IMR-90 (cell line): ENCODE measurements at regions not wholly inside any gene's neighbourhood (a gene's known extent, or its start where the extent isn't known, plus 50 kb on each side); places are given as distances from the start of the nearest gene placed in this dataset.

Experiments used
- ATAC-seq: fragments of 200-7000 bp; cut with Tn5 transposase; 2 replicates; pipeline ENCODE4 v1.9.1; 2020; ENCODE audit warnings: low read depth, mild to moderate bottlenecking, moderate library complexity
- BruUV-seq: library from RNA; stranded (reverse); fragments of 400-500 nt; replicated peaks from 2 replicates; lab custom pipeline; 2021; lab: Mats Ljungman, UMichigan
- CTCF ChIA-PET: fragments of 300-600 bp; formaldehyde crosslinking; extraction: SDS; loops from one replicate; lab custom pipeline; 2021; ENCODE audit warnings: antibody characterized with exemption; lab: Yijun Ruan, JAX
- POLR2A ChIA-PET: fragments of 300-600 bp; sonication (Branson Sonifier 250); formaldehyde crosslinking; loops from one replicate; lab custom pipeline; 2022; ENCODE audit warnings: antibody characterized with exemption; ENCODE audit not compliant: unreplicated experiment; lab: Charles Lee
- DNase-seq: peaks from one replicate; pipeline ENCODE4 v3.0.0; 2013
- H2AFZ ChIP-seq: replicated peaks from 2 replicates; pipeline ENCODE3; 2013; ENCODE audit warnings: low read length, mild to moderate bottlenecking; ENCODE audit not compliant: poor library complexity
- H2AK5ac ChIP-seq: 2 replicates; pipeline ENCODE4 v1.6.1; 2013; ENCODE audit warnings: low read depth, low read length, inconsistent platforms
- H2AK9ac ChIP-seq: replicated peaks from 2 replicates; pipeline ENCODE3; 2013; ENCODE audit warnings: mild to moderate bottlenecking, low read depth, low read length, moderate library complexity; ENCODE audit not compliant: poor library complexity
- H2BK120ac ChIP-seq: 2 replicates; pipeline ENCODE4 v1.6.1; 2013; ENCODE audit warnings: low read depth, low read length, inconsistent platforms
- H2BK15ac ChIP-seq: 3 replicates; pipeline ENCODE4 v1.6.1; 2013; ENCODE audit warnings: low read depth, low read length, inconsistent platforms
- H2BK20ac ChIP-seq: 2 replicates; pipeline ENCODE4 v1.6.1; 2013; ENCODE audit warnings: low read depth, mild to moderate bottlenecking, inconsistent platforms, low read length, moderate library complexity
- H2BK5ac ChIP-seq: 2 replicates; pipeline ENCODE4 v1.6.1; 2013; ENCODE audit warnings: mild to moderate bottlenecking, low read depth, low read length, inconsistent platforms; ENCODE audit not compliant: poor library complexity, severe bottlenecking
- H3K14ac ChIP-seq: replicated peaks from 2 replicates; pipeline ENCODE4 v1.6.1; 2013; ENCODE audit warnings: low read depth, low read length, inconsistent platforms
- H3K18ac ChIP-seq: 2 replicates; pipeline ENCODE4 v1.6.1; 2013; ENCODE audit warnings: low read depth, low read length, control low read depth
- H3K23ac ChIP-seq: 2 replicates; pipeline ENCODE4 v1.6.1; 2013; ENCODE audit warnings: low read depth, low read length, inconsistent platforms
- H3K27ac ChIP-seq: 2 replicates; pipeline ENCODE4 v1.5.1; 2013; ENCODE audit warnings: mild to moderate bottlenecking, control low read depth, low read length; ENCODE audit not compliant: insufficient read depth
- H3K27me3 ChIP-seq: 2 replicates; pipeline ENCODE4 v1.6.1; 2013; ENCODE audit warnings: low read length; ENCODE audit not compliant: control insufficient read depth, insufficient read depth
- H3K36me3 ChIP-seq: 2 replicates; pipeline ENCODE4 v1.6.1; 2013; ENCODE audit warnings: low read length, mixed read lengths; ENCODE audit not compliant: control insufficient read depth, insufficient read depth
- H3K4ac ChIP-seq: 2 replicates; pipeline ENCODE4 v1.6.1; 2013; ENCODE audit warnings: low read depth, low read length, inconsistent platforms
- H3K4me1 ChIP-seq: 2 replicates; pipeline ENCODE4 v1.6.1; 2013; ENCODE audit warnings: low read length, mixed read lengths; ENCODE audit not compliant: control insufficient read depth, insufficient read depth
- H3K4me2 ChIP-seq: 2 replicates; pipeline ENCODE4 v1.6.1; 2013; ENCODE audit warnings: low read depth, mild to moderate bottlenecking, control low read depth, low read length, moderate library complexity
- H3K4me3 ChIP-seq: 2 replicates; pipeline ENCODE4 v1.5.1; 2013; ENCODE audit warnings: low read depth, mild to moderate bottlenecking, control low read depth, low read length, moderate library complexity; ENCODE audit not compliant: insufficient read depth
- H3K56ac ChIP-seq: 2 replicates; pipeline ENCODE4 v1.6.1; 2013; ENCODE audit warnings: low read length, inconsistent platforms; ENCODE audit not compliant: insufficient read depth; ENCODE audit errors: extremely low read depth
- H3K79me1 ChIP-seq, 2 experiments: 2 replicates each; pipeline ENCODE4 v1.6.1; 2013; ENCODE audit warnings: low read length in 2 of 2, inconsistent platforms in 1 of 2, low read depth in 1 of 2
- H3K9ac ChIP-seq: 2 replicates; pipeline ENCODE4 v1.6.1; 2013; ENCODE audit warnings: low read depth, low read length, control low read depth
- H3K9me1 ChIP-seq: 2 replicates; pipeline ENCODE4 v1.6.1; 2013; ENCODE audit warnings: low read length, inconsistent platforms; ENCODE audit not compliant: insufficient read depth
- H3K9me3 ChIP-seq: 2 replicates; pipeline ENCODE4 v1.6.1; 2013; ENCODE audit warnings: low read length; ENCODE audit not compliant: control insufficient read depth, insufficient read depth
- H4K20me1 ChIP-seq: 2 replicates; pipeline ENCODE4 v1.6.1; 2013; ENCODE audit warnings: low read length, inconsistent platforms; ENCODE audit not compliant: insufficient read depth
- H4K5ac ChIP-seq: 2 replicates; pipeline ENCODE4 v1.6.1; 2013; ENCODE audit warnings: mild to moderate bottlenecking, low read depth, low read length, control low read depth
- H4K8ac ChIP-seq, 2 experiments: 2 replicates each; pipeline ENCODE4 v1.6.1; 2013; ENCODE audit warnings: low read depth in 2 of 2, low read length in 2 of 2, control low read depth in 1 of 2, inconsistent platforms in 1 of 2
- H4K91ac ChIP-seq: 2 replicates; pipeline ENCODE4 v1.6.1; 2013; ENCODE audit warnings: low read depth, low read length, inconsistent platforms; ENCODE audit not compliant: insufficient read depth
- CHD1 ChIP-seq: IDR thresholded peaks from 2 replicates; pipeline ENCODE4 v1.6.1; 2012; ENCODE audit warnings: low read depth, low read length, improper control_type of control experiment
- POLR2A ChIP-seq: IDR thresholded peaks from 2 replicates; pipeline ENCODE4 v1.6.1; 2012; ENCODE audit warnings: mild to moderate bottlenecking, low read depth, low read length
- RCOR1 ChIP-seq: IDR thresholded peaks from 2 replicates; pipeline ENCODE4 v1.6.1; 2012; ENCODE audit warnings: mild to moderate bottlenecking, low read length, improper control_type of control experiment; ENCODE audit not compliant: insufficient replicate concordance
- WGBS, 2 experiments: methylation state at CpG; one replicate each; pipeline versions ENCODE4 v1.1.5 to v1.1.7; 2013; ENCODE audit warnings: missing lambda C conversion rate in 2 of 2; ENCODE audit not compliant: insufficient read length in 1 of 2; ENCODE audit errors: extremely low coverage in 2 of 2; 5-methylcytosine and 5-hydroxymethylcytosine counted together
- dilution Hi-C: fragments of 300-500 bp; cut with HindIII; formaldehyde crosslinking; loops from one replicate; pipeline ENCODE4 v1.14.3; 2018; ENCODE audit warnings: low sequenced_read_pairs; ENCODE audit not compliant: unreplicated experiment
- in situ Hi-C: fragments of 300-500 bp; cut with MboI; formaldehyde crosslinking; loops from 3 replicates; pipeline ENCODE4 v1.14.3; 2019; ENCODE audit warnings: low sequenced_read_pairs, inconsistent platforms, mixed read lengths
- intact Hi-C: fragments of 100-400 bp; cut with micrococcal nuclease; formaldehyde crosslinking; loops from 2 replicates; pipeline ENCODE4 v1.10.0; 2022

GRCh38 chr1:67935560-67935959, 102.3 kb upstream of the GNG12 start:
- no peak overlapping the region for H3K4me3 ChIP-seq
- DNase-seq (peak; percentile 67), ATAC-seq (peak; percentile 69)
- ChIA-PET POLR2A (no interaction called here), CTCF (no interaction called here)
- TF ChIP-seq CHD1: no peak
- TF ChIP-seq POLR2A: no peak
- no peak for TF ChIP-seq RCOR1
- H2BK5ac ChIP-seq: no peak overlapping the region
- no peak overlapping the region for H2BK20ac ChIP-seq
- H3K36me3 ChIP-seq: no peaks in the 10 kb centered on the region
- H3K9ac ChIP-seq: no peak overlapping the region
- no peaks in the 10 kb centered on the region for H4K20me1 ChIP-seq
- dilution Hi-C loops: no loop called here
- peaks cover 9% of the 10 kb centered on the region; the same call in 1 of the 2 replicates for H3K9me1 ChIP-seq
- no peak overlapping the region for H3K23ac ChIP-seq
- H2AK5ac ChIP-seq: no peak overlapping the region
- no peak overlapping the region for H3K27ac ChIP-seq
- H2AK9ac ChIP-seq: no peak overlapping the region
- H4K8ac ChIP-seq: no peak overlapping the region
- in situ Hi-C loops: no loop called here
- H4K5ac ChIP-seq: no peak overlapping the region
- H3K4ac ChIP-seq: no peak overlapping the region
- H3K27me3 ChIP-seq: no peaks in the 10 kb centered on the region
- no peak overlapping the region for H2AFZ ChIP-seq
- no peak overlapping the region for H4K91ac ChIP-seq
- peaks cover 16% of the 10 kb centered on the region for H3K4me1 ChIP-seq
- no peak overlapping the region for H3K56ac ChIP-seq
- no peak overlapping the region for H3K18ac ChIP-seq
- no peak overlapping the region for H3K4me2 ChIP-seq
- intact Hi-C loops: no loop called here
- no TSS peak for BruUV-seq
- H2BK15ac ChIP-seq: no peak overlapping the region
- no peak overlapping the region for H2BK120ac ChIP-seq
- H3K79me1 ChIP-seq: no peaks in the 10 kb centered on the region
- H3K9me3 ChIP-seq: no peaks in the 10 kb centered on the region
- WGBS, 2 experiments: no CpG with 5 or more reads among the region's 1 CpG
- no peak overlapping the region for H3K14ac ChIP-seq
